T follicular helper cell (primary cell): ENCODE measurements at regions not wholly inside any gene's neighbourhood (a gene's known extent, or its start where the extent isn't known, plus 50 kb on each side); places are given as distances from the start of the nearest gene placed in this dataset.
"Not testable (repeated sequence)": the region's sequence is repeated elsewhere in the genome, so short reads cannot be mapped to it uniquely, and the experiment has no call there.

Experiments used
- DNase-seq: peaks from one replicate; pipeline ENCODE4 v3.0.0-alpha.2; 2020; ENCODE audit warnings: low read depth

DNA sequence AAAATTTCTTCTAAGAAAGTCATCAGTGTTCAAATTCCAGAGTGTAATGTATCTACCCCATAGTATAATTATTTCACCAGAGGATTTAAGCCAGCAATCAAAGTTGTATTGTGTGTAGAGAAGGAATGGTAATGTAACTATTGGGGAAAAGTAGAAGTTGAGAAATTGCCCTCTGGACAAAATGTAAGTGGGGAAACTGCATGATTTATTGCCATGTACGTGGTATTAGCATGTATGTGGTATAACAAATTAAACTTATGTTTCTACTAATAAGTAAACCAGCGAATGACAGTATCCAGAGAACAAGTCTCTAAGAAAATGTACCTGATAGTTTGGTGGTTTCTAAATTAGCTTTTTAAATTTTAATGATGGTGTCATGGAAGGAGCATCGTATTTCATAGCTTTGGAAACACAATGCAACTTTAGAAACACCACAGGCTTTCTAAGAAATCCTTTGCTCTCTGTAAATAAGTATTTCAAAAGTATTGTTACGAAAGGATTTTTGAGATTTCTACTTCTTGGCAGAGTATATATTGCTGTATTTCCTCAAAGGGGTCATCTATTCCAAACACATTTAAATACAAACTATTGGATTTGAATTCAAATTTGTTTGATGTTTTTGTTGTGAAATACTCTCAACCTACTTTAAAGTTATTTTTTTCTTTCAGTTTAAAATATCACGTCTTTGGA, 1018.9 kb upstream of the ZEB2 start:
- no peak for DNase-seq

DNA sequence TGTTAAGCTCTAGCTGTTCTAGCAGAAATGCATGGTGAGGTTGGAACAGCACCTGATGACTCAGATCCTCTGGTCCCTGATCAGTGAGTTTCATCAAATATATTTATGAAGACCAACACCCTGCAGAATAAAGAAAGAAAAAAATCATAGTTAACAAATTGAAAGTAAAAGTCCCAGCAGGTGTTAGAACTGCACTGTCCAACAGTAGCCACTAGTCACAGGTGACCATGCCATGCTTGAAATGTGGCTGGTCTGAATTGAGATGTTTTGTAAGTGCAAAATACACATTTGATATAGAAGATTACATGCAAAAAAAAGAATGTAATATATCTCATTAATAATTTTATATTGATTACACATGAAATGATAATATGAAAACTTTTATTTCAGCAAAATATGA, 1010.7 kb upstream of the ZEB2 start:
- no peak for DNase-seq

DNA sequence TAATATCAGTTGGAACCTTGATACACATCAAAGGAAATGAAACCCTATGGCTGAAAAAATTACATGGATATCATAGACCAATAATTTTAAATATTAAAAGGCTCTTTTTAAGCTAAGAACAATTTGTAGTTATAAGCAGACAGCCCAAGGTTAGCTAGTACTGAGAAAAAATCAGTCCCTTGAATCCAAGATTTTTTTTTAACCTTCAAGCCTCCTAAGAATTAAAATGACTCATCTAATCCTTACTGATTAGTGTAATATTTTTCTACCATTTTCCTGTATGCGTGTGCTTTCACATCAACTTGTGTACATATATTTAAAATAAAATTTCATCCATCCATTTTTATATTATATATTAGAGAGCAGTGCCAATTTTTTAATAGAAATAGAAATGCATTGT, 1004.9 kb upstream of the ZEB2 start:
- no peak for DNase-seq

DNA sequence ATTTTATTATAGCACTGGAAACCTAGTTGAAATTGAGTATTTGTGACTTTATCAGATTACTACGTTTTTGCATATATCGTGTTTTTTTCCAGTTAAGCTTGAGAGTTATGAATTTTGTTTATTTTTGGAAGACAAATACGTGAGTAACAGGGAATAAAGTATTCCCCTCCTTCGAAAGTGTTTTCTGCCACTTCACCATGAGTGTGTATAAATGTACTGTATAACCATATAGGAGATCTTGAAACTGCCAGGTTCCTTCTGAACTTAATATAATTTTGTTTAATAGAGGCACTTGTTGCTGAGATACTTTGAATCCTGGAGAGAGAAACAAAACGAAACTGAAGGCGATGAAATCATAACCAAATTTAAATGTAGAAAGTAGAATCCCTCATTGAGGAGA, 1004.4 kb upstream of the ZEB2 start:
- DNase-seq = no peak

DNA sequence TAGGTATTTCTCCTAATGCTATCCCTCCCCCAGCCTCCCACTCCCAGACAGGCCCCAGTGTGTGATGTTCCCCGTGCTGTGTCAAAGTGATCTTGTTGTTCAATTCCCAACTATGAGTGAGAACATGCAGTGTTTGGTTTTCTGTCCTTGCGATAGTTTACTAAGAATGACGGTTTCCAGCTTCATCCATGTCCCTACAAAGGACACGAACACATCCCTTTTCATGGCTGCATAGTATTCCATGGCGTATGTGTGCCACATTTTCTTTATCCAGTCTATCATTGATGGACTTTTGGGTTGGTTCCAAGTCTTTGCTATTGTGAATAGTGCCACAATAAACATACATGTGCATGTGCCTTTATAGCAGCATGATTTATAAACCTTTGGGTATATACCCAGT, 999.3 kb upstream of the ZEB2 start:
- not testable (repeated sequence) for DNase-seq

DNA sequence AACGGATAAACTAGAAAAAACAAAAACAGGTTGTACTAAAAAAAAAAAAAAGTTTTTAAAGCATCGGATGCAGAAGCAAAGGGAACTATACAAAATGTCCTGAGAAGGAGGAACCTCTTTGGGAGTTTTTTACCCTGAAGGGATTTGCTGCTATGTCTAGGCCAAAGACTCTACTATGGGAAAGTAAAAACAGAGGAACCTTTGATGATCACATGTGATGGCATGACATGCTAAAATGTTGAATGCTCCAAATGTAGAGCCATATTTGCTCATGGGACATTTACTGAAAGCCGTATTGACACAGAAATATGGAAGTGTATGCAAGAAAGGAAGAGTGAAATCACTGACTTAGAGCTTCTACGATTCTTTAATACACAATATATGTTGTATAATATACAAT, 992.0 kb upstream of the ZEB2 start:
- no peak for DNase-seq

DNA sequence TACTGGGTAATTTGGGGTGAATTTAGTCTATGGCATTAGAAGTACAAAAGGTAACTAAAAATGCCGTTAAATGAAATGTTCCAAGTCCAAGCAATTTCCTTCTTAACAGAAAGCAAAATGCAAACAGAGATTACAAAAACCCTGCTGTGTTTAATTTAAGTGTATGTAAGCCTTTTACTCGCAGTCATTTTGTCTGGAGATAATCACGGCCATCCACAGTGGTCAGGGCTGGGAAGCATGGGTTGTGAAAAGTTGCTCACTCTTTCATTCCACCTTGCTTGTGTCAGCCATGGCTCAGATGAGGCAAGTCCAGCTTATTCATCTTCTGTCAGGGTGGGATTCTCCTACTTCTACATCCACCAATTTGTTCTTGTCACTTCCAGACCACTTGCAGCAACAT, 983.6 kb upstream of the ZEB2 start:
- no peak for DNase-seq

DNA sequence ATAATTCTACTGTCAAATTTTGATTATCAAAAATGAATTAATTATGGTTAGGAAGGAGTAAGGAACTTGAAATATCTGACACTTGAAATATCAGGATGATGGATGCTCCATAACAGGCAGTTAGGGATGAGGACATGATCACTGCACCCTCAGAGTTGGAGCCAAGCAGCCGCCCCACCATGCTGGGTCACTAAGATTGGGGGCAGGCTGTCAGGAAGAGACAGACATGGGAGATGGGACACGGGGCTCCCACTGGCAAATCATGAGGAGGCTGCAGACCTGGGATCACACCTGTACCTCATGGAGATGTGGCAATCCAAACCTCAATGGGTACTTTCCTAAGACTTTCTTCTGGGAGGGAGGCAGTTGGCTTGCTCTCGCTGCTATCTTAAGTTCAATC, 982.0 kb upstream of the ZEB2 start:
- DNase-seq = no peak

DNA sequence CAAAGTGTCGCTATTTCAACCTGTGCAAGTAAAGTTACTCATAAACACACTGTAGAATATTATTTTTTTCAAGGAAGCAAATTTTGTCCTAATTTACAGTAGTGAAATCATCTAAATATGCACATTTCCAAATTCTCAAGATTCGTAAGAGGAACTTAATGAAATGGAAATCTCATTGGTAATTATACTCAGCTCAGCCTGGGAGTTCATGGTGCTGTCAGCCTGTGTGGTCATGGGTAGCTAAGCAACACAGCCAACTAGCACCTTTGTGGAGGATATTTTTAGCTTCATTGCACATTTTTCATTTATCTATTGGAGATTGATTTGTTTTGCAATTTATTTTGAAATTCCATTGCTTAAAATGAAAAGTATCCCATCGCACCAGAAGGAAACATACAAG, 975.7 kb upstream of the ZEB2 start:
- no peak for DNase-seq

DNA sequence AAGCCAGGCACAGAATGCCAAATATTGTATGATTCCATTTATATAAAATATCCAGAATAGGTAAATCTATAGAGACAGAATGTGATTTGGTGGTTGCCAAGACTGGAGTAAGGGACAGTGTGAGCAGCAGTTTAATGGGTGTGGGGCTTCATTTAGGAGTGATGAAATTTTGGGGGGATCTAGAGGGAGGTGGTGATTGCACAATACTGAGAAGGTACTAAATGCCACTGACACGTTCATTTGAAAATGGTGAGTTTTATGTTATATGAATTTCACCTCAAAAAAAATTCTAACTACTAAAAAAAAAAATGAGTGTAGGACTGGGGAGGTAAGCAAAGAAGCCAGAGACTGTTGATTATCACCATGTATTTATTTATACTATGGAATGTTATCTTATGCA, 974.5 kb upstream of the ZEB2 start:
- no peak for DNase-seq

DNA sequence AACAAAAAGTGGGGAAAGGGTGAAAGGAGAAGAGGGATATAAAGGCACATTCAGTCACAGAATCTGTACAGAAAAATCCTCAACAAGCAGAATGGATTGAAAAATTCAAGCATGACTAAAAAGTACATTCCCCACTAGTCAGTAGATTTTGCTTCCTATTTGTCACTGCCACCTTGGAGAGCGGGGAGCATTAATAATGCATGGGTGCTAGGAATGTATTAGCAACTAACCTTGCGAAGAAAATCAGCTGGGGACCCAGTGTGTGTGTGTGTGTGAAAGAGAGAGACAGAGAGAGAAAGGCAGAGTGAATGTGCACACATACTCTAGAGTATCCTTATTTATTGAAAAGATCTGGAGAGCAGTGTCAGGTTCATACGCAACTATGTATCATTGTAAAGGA, 968.7 kb upstream of the ZEB2 start:
- no peak for DNase-seq

DNA sequence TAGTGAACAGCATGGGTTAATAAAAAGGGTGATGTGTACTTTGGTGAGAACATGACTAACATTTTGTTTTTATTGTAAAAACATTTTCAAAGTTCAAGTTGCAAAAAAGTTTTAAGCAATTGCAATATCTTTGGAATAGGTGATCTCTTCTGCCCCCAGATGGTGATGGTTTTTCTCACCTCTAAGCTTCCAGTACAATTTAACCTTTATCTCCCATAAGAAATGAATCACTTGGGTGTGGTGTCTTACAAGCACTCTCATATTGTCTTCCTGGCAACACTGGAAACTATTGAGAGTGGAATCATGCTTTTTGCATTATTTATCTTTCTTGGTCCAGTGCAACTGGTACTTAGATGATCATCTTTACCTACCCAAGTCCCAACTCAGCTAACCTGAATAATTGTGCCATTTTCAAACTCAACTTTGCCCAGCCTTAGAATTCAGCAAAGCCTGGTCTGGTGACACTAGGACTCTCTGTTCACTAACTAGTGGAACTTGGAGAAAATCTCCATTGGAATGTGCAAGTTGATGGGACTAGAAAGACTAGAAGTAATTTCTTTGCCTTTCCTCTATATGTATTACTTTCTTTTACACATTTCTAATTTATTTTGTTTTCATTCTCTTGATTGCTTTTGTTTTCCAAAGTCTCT, 964.7 kb upstream of the ZEB2 start:
- no peak for DNase-seq

DNA sequence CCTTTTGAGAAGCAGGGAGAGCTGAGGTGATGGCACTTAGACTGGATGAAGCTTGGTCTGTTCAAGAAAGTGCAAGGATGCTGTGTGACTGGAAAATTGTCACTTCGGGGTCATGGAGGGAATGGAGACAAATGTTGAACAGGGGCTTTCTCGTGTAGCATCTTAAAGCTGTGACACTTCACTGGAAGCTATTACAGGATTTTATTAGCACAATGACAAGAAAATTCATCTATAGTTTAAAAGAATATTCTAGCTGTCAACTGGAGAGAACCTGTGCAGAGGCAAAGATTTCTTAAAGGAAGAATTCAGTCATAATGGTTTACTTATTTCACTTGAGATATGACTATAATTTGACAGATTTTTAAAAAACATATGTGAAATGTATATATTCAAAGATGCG, 963.9 kb upstream of the ZEB2 start:
- no peak for DNase-seq

DNA sequence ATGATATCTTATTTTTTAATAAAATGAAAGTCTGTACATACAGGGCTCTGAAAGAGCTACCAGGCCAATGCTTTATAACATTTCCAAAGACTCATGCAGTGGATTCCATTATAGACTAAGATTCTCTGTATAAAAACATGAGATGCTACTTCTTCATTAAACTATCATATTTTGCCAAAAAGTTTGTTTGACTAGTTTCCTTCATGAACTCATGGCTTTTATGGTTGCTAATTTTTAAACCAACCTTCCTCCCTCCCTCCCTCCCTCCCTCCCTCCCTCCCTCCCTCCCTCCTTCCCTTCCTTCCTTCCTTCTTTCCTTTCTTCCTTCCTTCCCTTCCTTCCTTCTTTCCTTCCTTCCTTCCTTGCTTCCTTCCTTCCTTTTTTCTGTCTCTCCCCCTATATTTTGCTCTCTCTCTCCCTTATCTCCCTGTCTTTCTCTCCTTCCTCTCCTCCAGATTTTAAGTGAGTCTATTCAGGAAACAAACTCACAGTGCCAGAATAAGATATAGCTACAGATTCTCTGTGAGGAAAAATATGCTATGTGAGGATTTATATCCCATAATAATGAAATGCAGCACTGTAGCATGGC, 961.5 kb upstream of the ZEB2 start:
- DNase-seq = no peak

DNA sequence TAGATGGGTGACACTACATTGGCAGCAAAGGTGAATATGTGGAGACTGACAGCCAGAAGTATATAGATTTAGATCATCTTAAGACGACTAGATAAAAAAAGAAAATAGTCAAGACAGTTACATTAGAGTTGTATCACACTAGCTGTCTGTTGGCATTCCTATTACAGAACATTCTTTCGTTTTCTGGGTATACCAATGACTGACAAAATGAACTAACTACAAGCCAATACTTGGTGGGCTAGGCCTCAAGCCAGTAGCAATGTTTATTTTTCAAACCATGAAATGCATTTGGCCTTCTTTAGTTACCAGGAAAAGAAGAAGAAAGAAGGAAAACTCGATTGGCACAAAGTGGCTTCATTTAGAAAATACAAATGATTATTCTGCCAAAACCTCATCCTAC, 944.9 kb upstream of the ZEB2 start:
- no peak for DNase-seq

DNA sequence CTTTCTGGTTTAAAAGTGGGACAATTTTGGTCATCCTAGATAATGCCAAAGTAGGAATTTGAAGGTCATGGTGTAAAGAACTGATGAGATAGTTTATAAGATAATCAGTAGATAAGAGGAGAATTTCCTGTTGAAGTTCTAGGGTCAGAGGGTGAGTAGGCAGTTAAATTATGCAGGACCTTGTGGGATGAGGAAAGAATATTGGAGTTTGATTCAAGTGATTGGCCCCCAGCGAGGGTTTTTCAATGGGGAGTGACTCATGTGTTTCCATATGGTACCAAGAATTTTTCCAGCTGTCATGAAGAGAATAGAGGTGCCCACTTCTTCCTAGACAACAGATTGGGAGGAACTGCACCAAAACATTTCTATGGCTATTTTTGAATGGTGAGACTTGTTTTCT, 940.2 kb upstream of the ZEB2 start:
- DNase-seq = no peak

DNA sequence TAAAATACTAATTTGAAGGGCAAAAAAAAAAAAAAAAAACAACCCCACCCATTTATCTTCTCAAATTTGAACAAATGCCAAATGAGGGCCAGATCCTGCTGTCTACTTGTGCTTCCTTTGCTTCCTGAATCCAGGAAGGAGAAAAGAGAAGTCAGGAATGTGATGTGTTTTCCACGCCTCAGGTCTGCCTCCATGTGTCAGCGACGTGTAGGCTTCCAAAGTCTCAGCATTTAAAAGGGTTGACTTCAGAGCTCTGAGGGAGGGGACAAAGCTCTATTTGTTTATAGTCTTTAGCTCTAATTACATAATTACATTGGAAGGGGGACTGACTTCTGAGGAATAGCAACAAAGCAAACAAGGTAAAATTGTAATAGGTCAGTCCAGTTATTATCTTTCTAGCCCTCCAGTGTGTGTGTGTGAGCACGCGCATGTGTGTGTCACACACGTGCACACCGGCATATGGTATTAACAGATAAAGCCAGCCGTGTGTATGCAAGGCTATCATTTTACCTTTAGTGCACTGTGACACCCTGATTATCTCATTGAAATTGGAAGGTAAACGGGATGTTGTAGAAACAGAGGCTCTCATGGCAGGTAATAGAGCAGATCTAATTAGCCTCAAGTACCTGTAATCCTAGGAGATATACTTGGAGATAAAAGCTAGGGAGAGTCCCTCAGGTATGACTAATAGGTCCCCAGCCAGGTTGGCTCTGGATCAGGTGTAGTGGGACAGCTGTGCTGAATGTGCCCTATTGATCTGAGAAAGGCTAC, 911.4 kb upstream of the ZEB2 start:
- DNase-seq = no peak

DNA sequence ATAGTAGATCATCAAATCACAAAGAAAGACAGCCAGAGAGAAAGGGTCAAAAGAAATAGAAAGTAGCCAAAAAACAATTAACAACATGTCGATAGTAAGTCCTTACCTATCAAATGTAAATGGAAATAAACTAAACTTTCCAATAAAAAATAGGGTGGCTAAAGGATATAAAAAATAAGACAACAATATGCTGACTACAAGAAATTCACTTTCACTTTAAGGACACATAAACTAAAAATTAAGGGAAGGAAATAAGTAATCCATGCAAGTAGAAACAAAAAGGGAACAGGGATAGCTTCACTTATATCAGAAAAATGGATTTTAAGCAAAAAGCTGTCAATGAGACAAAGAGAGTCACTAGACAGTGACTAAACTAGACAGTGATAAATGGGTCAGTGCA, 903.9 kb upstream of the ZEB2 start:
- DNase-seq = no peak

DNA sequence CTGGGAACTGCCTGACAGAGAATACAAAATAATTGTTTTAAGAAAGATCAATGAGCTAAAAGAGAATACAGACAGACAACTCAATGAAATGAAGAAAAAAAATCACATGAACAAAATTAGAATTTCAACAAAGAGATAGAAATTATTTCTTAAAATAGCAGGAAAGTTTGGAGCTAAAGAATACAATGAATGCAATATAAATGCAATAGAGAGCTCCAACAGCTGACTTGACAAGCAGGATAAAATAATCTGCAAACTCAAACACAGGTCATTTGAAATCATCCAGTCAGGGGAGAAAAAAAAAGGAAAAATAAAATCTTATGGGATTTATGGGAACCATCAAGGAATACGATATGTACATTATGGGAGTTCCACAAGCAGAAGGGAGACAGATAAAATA, 902.7 kb upstream of the ZEB2 start:
- no peak for DNase-seq

DNA sequence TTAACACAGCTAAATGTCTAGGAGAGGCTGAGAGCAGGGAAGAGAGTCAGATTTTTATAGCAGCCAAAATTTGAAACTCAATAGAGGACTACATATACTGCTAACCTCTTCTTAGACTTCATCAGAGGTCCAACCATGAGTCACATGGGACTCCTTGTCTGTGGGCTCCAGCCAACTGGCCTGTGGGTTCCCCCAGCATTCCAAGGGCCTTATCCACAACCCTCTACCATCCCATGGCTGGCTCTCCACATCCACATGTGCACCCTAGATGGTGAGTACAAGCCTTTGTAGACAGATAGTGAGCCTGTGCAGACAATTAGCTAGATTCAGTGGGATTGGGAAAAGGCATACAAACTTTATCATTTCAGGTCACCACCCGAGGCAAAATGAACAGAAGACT, 901.9 kb upstream of the ZEB2 start:
- no peak for DNase-seq

DNA sequence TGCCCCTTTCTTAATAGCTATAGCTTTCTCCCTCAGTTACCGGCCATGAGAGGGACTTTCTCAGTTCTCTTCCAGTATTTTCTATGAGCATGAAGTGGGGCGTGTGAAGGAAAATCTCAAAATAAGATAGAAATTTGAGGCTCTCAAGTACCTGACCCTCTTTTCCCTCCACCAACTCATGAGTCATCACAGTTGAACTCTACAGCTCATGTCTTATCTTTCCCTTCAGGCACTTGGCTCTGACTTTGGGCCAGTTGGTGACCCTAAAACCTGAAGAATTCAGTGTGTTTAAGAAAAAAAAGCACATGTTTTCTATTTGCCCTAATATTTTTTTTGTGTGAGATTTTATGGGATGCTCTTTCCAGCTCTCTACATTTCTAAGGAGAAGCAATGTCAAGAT, 896.7 kb upstream of the ZEB2 start:
- no peak for DNase-seq

DNA sequence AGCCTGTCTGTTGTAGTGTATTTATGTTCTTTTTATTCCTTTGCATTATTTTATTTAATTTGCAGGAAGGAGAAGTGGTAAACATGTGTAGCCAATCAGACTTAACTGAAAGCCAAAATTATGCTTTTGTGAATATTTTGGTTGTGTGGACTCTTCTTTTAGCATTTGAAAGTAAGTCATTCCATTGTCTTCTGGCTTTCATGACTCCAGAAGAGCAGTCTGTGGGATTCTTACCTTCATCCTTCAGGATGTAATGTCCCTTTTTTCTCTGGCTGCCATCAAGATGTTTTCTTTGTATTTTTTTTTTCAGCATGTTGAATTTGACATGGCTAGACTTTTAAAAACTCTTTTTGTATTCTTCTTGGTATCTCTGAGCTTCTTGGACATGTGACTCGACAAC, 895.2 kb upstream of the ZEB2 start:
- DNase-seq = no peak
